HepG2 (cell line): ENCODE measurements at regions not wholly inside any gene's neighbourhood (a gene's known extent, or its start where the extent isn't known, plus 50 kb on each side); places are given as distances from the start of the nearest gene placed in this dataset.
A peak's percentile ranks its signal among the peaks of the same experiment; 100 is the strongest.

Experiments used
- BRD4 ChIP-seq: sonication (generic); formaldehyde crosslinking; IDR thresholded peaks from 2 replicates; pipeline ENCODE4 v1.4.0; 2020; ENCODE audit warnings: missing genetic modification reagents
- CENPX ChIP-seq: sonication (generic); formaldehyde crosslinking; IDR thresholded peaks from 2 replicates; pipeline ENCODE4 v1.9.0; 2021; ENCODE audit warnings: mild to moderate bottlenecking, missing genetic modification reagents, moderate library complexity
- DZIP1 ChIP-seq: sonication (generic); formaldehyde crosslinking; IDR thresholded peaks from 2 replicates; pipeline ENCODE4 v1.5.0; 2020; ENCODE audit warnings: mild to moderate bottlenecking, missing genetic modification reagents
- FOXJ3 ChIP-seq: sonication (generic); formaldehyde crosslinking; IDR thresholded peaks from 2 replicates; pipeline ENCODE4 v1.4.0; 2020; ENCODE audit warnings: missing genetic modification reagents, mild to moderate bottlenecking, borderline replicate concordance
- HES4 ChIP-seq: sonication (generic); formaldehyde crosslinking; IDR thresholded peaks from 2 replicates; pipeline ENCODE4 v1.9.0; 2021; ENCODE audit warnings: mild to moderate bottlenecking, missing genetic modification reagents, borderline replicate concordance
- KDM1A ChIP-seq: IDR thresholded peaks from 2 replicates; pipeline ENCODE4 v1.6.1; 2016; ENCODE audit warnings: missing compliant biosample characterization
- POGK ChIP-seq: sonication (generic); formaldehyde crosslinking; conservative IDR thresholded peaks from 2 replicates; pipeline ENCODE4 v1.8.0; 2022; ENCODE audit warnings: mild to moderate bottlenecking, moderate library complexity, missing genetic modification reagents
- PPARG ChIP-seq: conservative IDR thresholded peaks from 2 replicates; pipeline ENCODE4 v1.6.1; 2016; ENCODE audit warnings: missing biosample characterization, missing genetic modification reagents
- PRDM15 ChIP-seq: sonication (generic); formaldehyde crosslinking; IDR thresholded peaks from 2 replicates; pipeline ENCODE4 v1.4.0; 2020; ENCODE audit warnings: missing genetic modification reagents
- RFX3 ChIP-seq: IDR thresholded peaks from 2 replicates; pipeline ENCODE4 v1.6.1; 2016; ENCODE audit warnings: missing biosample characterization, missing genetic modification reagents
- SPEN ChIP-seq: sonication (generic); formaldehyde crosslinking; IDR thresholded peaks from 2 replicates; pipeline ENCODE4 v1.5.1; 2020; ENCODE audit warnings: low read depth, mild to moderate bottlenecking, missing genetic modification reagents
- TOPORS ChIP-seq: sonication (generic); formaldehyde crosslinking; IDR thresholded peaks from 2 replicates; pipeline ENCODE4 v1.8.0; 2023; ENCODE audit warnings: mild to moderate bottlenecking, missing genetic modification reagents
- ZFX ChIP-seq: sonication (generic); formaldehyde crosslinking; IDR thresholded peaks from 2 replicates; pipeline ENCODE4 v1.4.0; 2020; ENCODE audit warnings: mild to moderate bottlenecking, low read depth, missing genetic modification reagents, moderate library complexity
- ZNF207 ChIP-seq: fragments of 450-650 bp; IDR thresholded peaks from 2 replicates; pipeline ENCODE4 v1.6.1; 2016; ENCODE audit warnings: antibody characterized with exemption, borderline replicate concordance
- ZNF546 ChIP-seq: sonication (generic); formaldehyde crosslinking; conservative IDR thresholded peaks from 2 replicates; pipeline ENCODE4 v1.8.1; 2023; ENCODE audit warnings: mild to moderate bottlenecking, missing genetic modification reagents
- ZNF609 ChIP-seq: sonication (generic); formaldehyde crosslinking; IDR thresholded peaks from 2 replicates; pipeline ENCODE4 v1.4.0; 2020; ENCODE audit warnings: mild to moderate bottlenecking, missing genetic modification reagents, borderline replicate concordance

GRCh38 chr2:106282462-106283170, 88.5 kb upstream of the UXS1 start (continued):
- TF ChIP-seq ZNF546 (CRISPR knock-in tag): no peak
- peak; percentile 21; the same call in 1 of the 2 replicates for TF ChIP-seq KDM1A (CRISPR knock-in tag)
- TF ChIP-seq DZIP1 (CRISPR knock-in tag): no peak
- TF ChIP-seq SPEN (CRISPR knock-in tag): no peak
- no peak for TF ChIP-seq HES4 (CRISPR knock-in tag)
- TF ChIP-seq TOPORS (CRISPR knock-in tag): 0 out of 2 replicates have a peak, but pooled peaks have one; percentile 7
- 0 out of 2 replicates have a peak, but pooled peaks have one; percentile 2 for TF ChIP-seq FOXJ3 (CRISPR knock-in tag)
- TF ChIP-seq ZNF609 (CRISPR knock-in tag): no peak
- TF ChIP-seq ZFX (CRISPR knock-in tag): 0 out of 2 replicates have a peak, but pooled peaks have one; percentile 18
- TF ChIP-seq CENPX: no peak
- peak; percentile 70 for TF ChIP-seq RFX3 (CRISPR knock-in tag)
- TF ChIP-seq PPARG (CRISPR knock-in tag): no peak
- TF ChIP-seq BRD4 (CRISPR knock-in tag): peak; percentile 50; the same call in 1 of the 2 replicates
- TF ChIP-seq ZNF207: no peak
- no peak for TF ChIP-seq PRDM15 (CRISPR knock-in tag)
- no peak for TF ChIP-seq POGK (CRISPR knock-in tag)
